ENCODE measurements at regions not wholly inside any gene's neighbourhood (a gene's known extent, or its start where the extent isn't known, plus 50 kb on each side); places are given as distances from the start of the nearest gene placed in this dataset.

DNA sequence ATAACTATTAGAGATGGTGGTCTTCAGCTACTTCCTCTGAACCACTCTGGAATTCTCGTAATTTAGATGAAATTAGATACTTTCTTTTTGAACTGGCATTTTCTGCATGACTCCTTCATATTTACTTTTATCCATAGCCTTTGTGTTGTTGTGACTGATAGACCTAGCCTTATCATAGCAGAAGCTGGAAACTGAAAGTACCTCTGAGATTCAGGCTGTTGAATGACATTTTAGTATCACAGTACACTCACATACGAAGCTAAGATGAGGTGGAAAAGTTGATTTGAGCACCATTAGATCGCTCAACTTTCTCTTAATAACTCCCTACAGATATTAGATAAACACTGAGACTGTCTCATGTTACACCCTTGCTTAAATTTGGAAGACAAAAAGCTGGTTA, 525.1 kb upstream of the FBXO33 start:
- no peaks in the 10 kb centered on the region for H3K4me1 ChIP-seq
- H3K27ac ChIP-seq: no peak overlapping the region
- no peaks in the 10 kb centered on the region for H3K36me3 ChIP-seq
- TF ChIP-seq POLR2A (IDR thresholded peaks at IDR 0.05): no peak
- TF ChIP-seq POLR2AphosphoS5 (IDR thresholded peaks at IDR 0.05): no peak
- no peak for TF ChIP-seq EP300 (IDR thresholded peaks at IDR 0.05)
- TF ChIP-seq, protein P1, sequence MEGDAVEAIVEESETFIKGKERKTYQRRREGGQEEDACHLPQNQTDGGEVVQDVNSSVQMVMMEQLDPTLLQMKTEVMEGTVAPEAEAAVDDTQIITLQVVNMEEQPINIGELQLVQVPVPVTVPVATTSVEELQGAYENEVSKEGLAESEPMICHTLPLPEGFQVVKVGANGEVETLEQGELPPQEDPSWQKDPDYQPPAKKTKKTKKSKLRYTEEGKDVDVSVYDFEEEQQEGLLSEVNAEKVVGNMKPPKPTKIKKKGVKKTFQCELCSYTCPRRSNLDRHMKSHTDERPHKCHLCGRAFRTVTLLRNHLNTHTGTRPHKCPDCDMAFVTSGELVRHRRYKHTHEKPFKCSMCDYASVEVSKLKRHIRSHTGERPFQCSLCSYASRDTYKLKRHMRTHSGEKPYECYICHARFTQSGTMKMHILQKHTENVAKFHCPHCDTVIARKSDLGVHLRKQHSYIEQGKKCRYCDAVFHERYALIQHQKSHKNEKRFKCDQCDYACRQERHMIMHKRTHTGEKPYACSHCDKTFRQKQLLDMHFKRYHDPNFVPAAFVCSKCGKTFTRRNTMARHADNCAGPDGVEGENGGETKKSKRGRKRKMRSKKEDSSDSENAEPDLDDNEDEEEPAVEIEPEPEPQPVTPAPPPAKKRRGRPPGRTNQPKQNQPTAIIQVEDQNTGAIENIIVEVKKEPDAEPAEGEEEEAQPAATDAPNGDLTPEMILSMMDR (IDR thresholded peaks at IDR 0.05): no peak
- no peak overlapping the region for H3K4me3 ChIP-seq
- DNase-seq: no peak
- intact Hi-C loops (cut with DNase I): no loop called here
- no peaks in the 10 kb centered on the region for H3K9me3 ChIP-seq
- no peaks in the 10 kb centered on the region for H3K27me3 ChIP-seq
- 72 to 78% methylated on average over 3 of the region's 3 CpGs for WGBS, 2 donors

DNA sequence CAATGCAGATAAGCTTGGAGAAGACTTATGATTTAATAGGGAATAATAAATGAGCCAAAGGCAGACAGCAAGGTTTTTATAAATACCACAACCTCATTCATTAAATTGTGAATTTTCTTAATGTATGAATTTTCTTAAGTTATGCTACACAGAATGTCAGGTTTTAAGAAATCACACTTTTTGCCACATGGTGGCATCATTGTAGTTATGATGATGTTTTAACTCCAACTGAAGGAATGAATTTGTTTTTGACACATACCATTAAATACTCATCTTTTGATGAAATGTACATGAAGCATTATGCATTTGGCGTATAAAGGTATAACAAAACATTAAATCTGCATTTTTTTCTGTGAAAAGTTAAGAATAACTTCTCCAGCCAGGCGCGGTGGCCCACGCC, 524.1 kb upstream of the FBXO33 start:
- intact Hi-C loops (cut with DNase I): no loop called here
- no peak overlapping the region for H3K4me3 ChIP-seq
- TF ChIP-seq POLR2AphosphoS5 (IDR thresholded peaks at IDR 0.05): no peak
- TF ChIP-seq, protein P1 (IDR thresholded peaks at IDR 0.05): no peak
- no peaks in the 10 kb centered on the region for H3K27me3 ChIP-seq
- H3K36me3 ChIP-seq: no peaks in the 10 kb centered on the region
- no peaks in the 10 kb centered on the region for H3K4me1 ChIP-seq
- H3K9me3 ChIP-seq: no peaks in the 10 kb centered on the region
- WGBS, 2 donors: 94 to 96% methylated on average over 4 of the region's 4 CpGs
- DNase-seq: no peak
- H3K27ac ChIP-seq: no peak overlapping the region

DNA sequence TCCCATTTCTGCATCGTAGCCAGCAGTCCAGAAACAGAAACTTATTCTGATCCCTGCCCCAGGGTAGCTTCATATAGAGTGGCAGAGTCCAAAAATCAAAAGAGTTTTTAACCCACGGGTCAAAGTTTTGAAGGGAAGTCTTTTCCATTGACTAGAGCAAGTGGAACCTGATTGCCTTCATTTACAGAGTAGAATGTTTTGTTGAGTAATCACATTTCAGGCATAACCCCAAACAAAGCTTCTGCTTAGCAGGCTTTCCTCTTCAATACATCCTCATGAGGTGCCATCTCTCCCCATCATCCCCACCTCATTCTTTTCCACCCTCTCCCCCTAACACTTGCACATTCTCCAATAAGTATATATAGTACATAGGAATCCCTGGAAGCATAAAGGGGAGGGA, 516.0 kb upstream of the FBXO33 start:
- intact Hi-C loops (cut with DNase I): no loop called here
- H3K4me1 ChIP-seq: no peaks in the 10 kb centered on the region
- H3K27ac ChIP-seq: no peak overlapping the region
- H3K4me3 ChIP-seq: no peak overlapping the region
- no peak for TF ChIP-seq POLR2AphosphoS5 (IDR thresholded peaks at IDR 0.05)
- TF ChIP-seq EP300 (IDR thresholded peaks at IDR 0.05): no peak
- TF ChIP-seq, protein P1 (IDR thresholded peaks at IDR 0.05): no peak
- WGBS, 2 donors: 79 to 83% methylated on average over 2 of the region's 2 CpGs
- no peaks in the 10 kb centered on the region for H3K36me3 ChIP-seq
- no peak for DNase-seq
- peaks cover 0 to 2% (median 0%) of the 10 kb centered on the region in 4 donors for H3K9me3 ChIP-seq
- H3K27me3 ChIP-seq: no peaks in the 10 kb centered on the region

DNA sequence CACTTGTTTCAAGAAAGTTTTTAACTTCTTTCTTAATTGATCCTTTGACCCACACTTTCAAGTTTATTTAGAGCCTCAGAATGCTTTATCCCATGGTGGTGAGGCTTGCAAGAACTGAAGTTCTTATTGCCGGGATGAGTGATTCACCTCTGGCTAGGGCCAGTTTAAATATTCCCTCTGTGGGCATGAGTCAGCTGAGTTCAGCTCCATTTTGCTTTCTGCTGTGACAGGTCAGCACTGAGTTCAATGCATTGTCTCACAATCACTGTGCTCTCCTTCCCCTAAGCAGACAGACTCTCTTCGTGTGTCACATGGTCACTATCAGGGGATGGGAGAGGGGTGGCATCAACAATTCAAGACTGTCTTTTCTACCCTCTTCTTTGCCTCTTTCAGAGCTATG, 514.6 kb upstream of the FBXO33 start:
- H3K27me3 ChIP-seq: no peaks in the 10 kb centered on the region
- 77 to 82% methylated on average over 2 of the region's 2 CpGs for WGBS, 2 donors
- H3K9me3 ChIP-seq: peaks cover 0 to 2% (median 0%) of the 10 kb centered on the region in 4 donors
- no peaks in the 10 kb centered on the region for H3K36me3 ChIP-seq
- no peak overlapping the region for H3K4me3 ChIP-seq
- TF ChIP-seq, protein P1 (IDR thresholded peaks at IDR 0.05): no peak
- no peak for TF ChIP-seq EP300 (IDR thresholded peaks at IDR 0.05)
- no peak for TF ChIP-seq POLR2A (IDR thresholded peaks at IDR 0.05)
- no peak for TF ChIP-seq POLR2AphosphoS5 (IDR thresholded peaks at IDR 0.05)
- no peak overlapping the region for H3K27ac ChIP-seq
- no peaks in the 10 kb centered on the region for H3K4me1 ChIP-seq
- DNase-seq: no peak
- intact Hi-C loops (cut with DNase I): no loop called here

DNA sequence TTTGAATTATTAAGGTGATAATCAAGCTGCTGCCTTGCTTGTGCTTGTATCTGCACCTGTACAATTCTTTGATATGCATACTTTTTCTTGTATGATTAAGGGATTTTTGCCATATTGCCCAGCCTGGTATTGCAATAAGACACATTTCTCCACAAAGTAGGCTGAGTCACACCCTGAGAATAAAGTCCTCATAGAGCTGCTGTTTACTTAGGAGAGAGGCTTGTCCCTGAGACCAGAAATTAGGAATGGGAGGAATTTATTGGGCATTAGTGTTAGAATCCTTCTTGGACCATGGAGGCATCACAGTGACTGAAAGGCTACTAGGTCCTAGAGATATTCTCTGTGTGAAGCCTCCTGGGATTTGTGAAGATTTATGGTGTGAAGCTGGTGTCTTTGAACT, 506.8 kb upstream of the FBXO33 start:
- DNase-seq: no peak
- H3K9me3 ChIP-seq: no peaks in the 10 kb centered on the region
- no peak overlapping the region for H3K27ac ChIP-seq
- intact Hi-C loops (cut with DNase I): no loop called here
- no peaks in the 10 kb centered on the region for H3K36me3 ChIP-seq
- H3K4me3 ChIP-seq: no peak overlapping the region
- H3K27me3 ChIP-seq: no peaks in the 10 kb centered on the region
- TF ChIP-seq POLR2A (IDR thresholded peaks at IDR 0.05) (no peak), EP300 (IDR thresholded peaks at IDR 0.05) (no peak), POLR2AphosphoS5 (IDR thresholded peaks at IDR 0.05) (no peak)
- TF ChIP-seq, protein P1 (IDR thresholded peaks at IDR 0.05): no peak
- H3K4me1 ChIP-seq: no peaks in the 10 kb centered on the region
